Kidney epithelial cell (primary cell): ENCODE measurements at regions not wholly inside any gene's neighbourhood (a gene's known extent, or its start where the extent isn't known, plus 50 kb on each side); places are given as distances from the start of the nearest gene placed in this dataset.

ENCODE experiments used
- DNase-seq: peaks from one replicate; pipeline ENCODE4 v3.0.0-alpha.2; 2010; ENCODE audit warnings: low read depth
- H3K27me3 ChIP-seq: 2 replicates; pipeline ENCODE4 v1.6.0; 2011; ENCODE audit warnings: low read length; ENCODE audit not compliant: control insufficient read depth, insufficient read depth
- H3K36me3 ChIP-seq: 2 replicates; pipeline ENCODE4 v1.5.1; 2011; ENCODE audit warnings: low read length; ENCODE audit not compliant: control insufficient read depth, insufficient read depth
- H3K4me3 ChIP-seq: 2 replicates; pipeline ENCODE4 v1.5.1; 2011; ENCODE audit warnings: low read depth, mild to moderate bottlenecking, control low read depth, low read length
- CTCF ChIP-seq: IDR thresholded peaks from 2 replicates; pipeline ENCODE4 v1.5.1; 2011; ENCODE audit warnings: mild to moderate bottlenecking, moderate library complexity, low read length, control low read depth, inconsistent platforms; ENCODE audit not compliant: insufficient read depth, poor library complexity, severe bottlenecking

- Histone ChIP-seq H3K36me3 (no peaks in the 10 kb centered on the region), H3K27me3 (no peaks in the 10 kb centered on the region), H3K4me3 (no peak overlapping the region)
- DNase-seq = no peak
- TF ChIP-seq CTCF = no peak
Measured at GRCh38 chr2:196233021-196233804, 61.8 kb upstream of the STK17B start.

- Histone ChIP-seq H3K27me3 (no peaks in the 10 kb centered on the region), H3K4me3 (no peak overlapping the region), H3K36me3 (no peaks in the 10 kb centered on the region)
- no peak for TF ChIP-seq CTCF
- DNase-seq = no peak
Measured at GRCh38 chr2:196233805-196234475, 62.6 kb upstream of the STK17B start.

- no peak for TF ChIP-seq CTCF
- no peaks in the 10 kb centered on the region for H3K27me3 ChIP-seq
- H3K4me3 ChIP-seq = no peak overlapping the region
- no peak for DNase-seq
- no peaks in the 10 kb centered on the region for H3K36me3 ChIP-seq
Measured at GRCh38 chr2:196234672-196235071, 63.3 kb upstream of the STK17B start.

GRCh38 chr2:196238836-196239380 is 67.5 kb upstream of the STK17B start:
- TF ChIP-seq CTCF = no peak
- DNase-seq = no peak
- no peaks in the 10 kb centered on the region for H3K27me3 ChIP-seq
- H3K36me3 ChIP-seq = no peaks in the 10 kb centered on the region
- H3K4me3 ChIP-seq = no peak overlapping the region

GRCh38 chr2:196239622-196240587 is 68.5 kb upstream of the STK17B start:
- no peaks in the 10 kb centered on the region for H3K27me3 ChIP-seq
- no peak overlapping the region for H3K4me3 ChIP-seq
- no peaks in the 10 kb centered on the region for H3K36me3 ChIP-seq
- no peak for DNase-seq
- no peak for TF ChIP-seq CTCF
